ENCODE measurements at regions not wholly inside any gene's neighbourhood (a gene's known extent, or its start where the extent isn't known, plus 50 kb on each side); places are given as distances from the start of the nearest gene placed in this dataset.

DNA sequence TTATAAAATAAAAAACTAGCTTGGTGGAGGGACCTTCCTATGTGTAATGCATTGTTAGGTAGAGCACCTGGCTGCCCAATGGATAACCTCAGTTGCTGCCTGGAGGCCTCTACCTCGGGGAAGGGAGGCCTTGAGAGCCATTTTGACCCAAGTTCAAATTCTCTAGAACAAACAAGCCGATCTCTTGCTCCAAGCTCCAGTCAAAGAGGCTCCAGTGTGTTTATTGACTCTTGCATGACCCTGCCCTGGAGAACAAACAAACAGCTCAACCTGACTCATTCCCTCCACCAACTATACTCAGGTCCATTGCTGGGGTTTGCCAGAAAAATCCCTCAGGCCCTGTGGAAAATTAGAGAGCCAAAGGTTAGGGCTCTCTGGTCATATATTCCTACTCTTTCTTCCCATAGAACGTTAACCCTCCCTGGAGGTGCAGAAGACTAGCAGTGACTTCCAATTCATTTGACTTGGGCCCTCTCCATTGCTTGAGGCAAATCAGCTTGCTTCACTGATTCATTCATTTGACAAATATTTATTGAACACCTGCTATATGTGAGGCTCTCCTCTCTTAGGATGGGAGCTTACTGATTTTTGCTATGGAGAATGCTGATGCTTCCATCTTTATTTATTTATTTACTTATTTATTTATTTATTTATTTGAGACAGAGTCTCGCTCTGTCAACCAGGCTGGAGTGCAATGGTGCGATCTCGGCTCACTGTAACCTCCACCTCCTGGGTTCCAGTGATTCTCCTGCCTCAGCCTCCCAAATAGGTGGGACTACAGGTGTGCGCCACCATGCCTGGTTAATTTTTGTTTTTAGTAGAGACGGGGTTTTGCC lies 73.7 kb upstream of the CISTR start (continued):
- TF ChIP-seq ZNF33A (CRISPR knock-in tag; IDR thresholded peaks at IDR 0.05; ENCODE audit: borderline replicate concordance) = peak; percentile 77; the same call in 1 of the 2 replicates
- TF ChIP-seq ZNF224 (CRISPR knock-in tag; IDR thresholded peaks at IDR 0.05) = no peak
- TF ChIP-seq ZNF441 (CRISPR knock-in tag; IDR thresholded peaks at IDR 0.05; ENCODE audit: borderline replicate concordance) = peak; percentile 59; the same call in 1 of the 2 replicates

DNA sequence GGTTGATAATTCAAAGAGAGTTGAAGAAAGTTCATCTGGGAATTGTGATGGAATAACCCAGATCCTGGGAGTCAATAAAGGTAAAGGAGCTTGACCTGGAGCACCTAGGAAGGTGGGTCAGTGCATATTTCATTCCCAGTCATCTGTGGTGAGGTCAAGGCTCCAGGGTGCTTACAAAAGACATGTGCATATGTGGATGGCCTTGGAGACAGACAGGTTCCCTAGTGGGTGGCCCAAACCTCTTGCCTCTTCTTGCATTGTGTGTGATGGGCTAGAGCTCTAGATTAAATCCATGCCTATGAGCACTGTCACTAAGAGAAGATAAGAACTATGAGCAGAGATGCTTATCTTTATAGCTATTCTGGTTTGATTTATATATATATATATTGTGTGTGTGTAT lies 75.5 kb upstream of the CISTR start:
- no peak overlapping the region for H3K9ac ChIP-seq (ENCODE audit: insufficient read depth, low read depth, low read length)

More for the DNA sequence above, 75.5 kb upstream of the CISTR start:
- Histone ChIP-seq H3K4me3 (replicated peaks in 1 of 3; ENCODE audit: insufficient read depth in 1 of 3, low read depth in 2 of 3, low read length in 3 of 3) (no peak overlapping the region), H3K4me1 (ENCODE audit: insufficient read depth, low read length) (peaks cover 50% of the 10 kb centered on the region), H3K36me3 (replicated peaks in 1 of 2; ENCODE audit: control insufficient read depth in 1 of 2, insufficient read depth in 2 of 2, low read length in 2 of 2) (no peaks in the 10 kb centered on the region), H2AFZ (ENCODE audit: low read length) (no peak overlapping the region), H4K20me1 (ENCODE audit: insufficient read depth, low read length) (no peaks in the 10 kb centered on the region), H3K4me2 (ENCODE audit: low read depth, low read length) (no peak overlapping the region), H3K9me3 (ENCODE audit: low read length) (no peaks in the 10 kb centered on the region), H3K27ac (ENCODE audit: extremely low read length, insufficient read depth, low read length) (no peak overlapping the region), H3K79me2 (ENCODE audit: insufficient read depth, low read length) (no peaks in the 10 kb centered on the region), H3K27me3 (ENCODE audit: control insufficient read depth in 1 of 2, insufficient read depth in 2 of 2, low read length in 2 of 2) (no peaks in the 10 kb centered on the region)
- ChIA-PET POLR2A (no interaction called here), CTCF (ENCODE audit: low intra/inter-chr PET ratio, low total read pairs) (no interaction called here)
- in situ Hi-C loops (cut with HindIII; ENCODE audit: extremely low pct_ligation_motif_present, low pct_unique_long_range_greater_than_20kb) = no loop called here
- intact Hi-C loops (cut with micrococcal nuclease; ENCODE audit: unreplicated experiment) = no loop called here
- BruUV-seq (replicated peaks) = no TSS peak
- FAIRE-seq (no peak), DNase-seq (ENCODE audit: low spot score) (peak; percentile 24), ATAC-seq (no peak)
- TF ChIP-seq, protein P1, sequence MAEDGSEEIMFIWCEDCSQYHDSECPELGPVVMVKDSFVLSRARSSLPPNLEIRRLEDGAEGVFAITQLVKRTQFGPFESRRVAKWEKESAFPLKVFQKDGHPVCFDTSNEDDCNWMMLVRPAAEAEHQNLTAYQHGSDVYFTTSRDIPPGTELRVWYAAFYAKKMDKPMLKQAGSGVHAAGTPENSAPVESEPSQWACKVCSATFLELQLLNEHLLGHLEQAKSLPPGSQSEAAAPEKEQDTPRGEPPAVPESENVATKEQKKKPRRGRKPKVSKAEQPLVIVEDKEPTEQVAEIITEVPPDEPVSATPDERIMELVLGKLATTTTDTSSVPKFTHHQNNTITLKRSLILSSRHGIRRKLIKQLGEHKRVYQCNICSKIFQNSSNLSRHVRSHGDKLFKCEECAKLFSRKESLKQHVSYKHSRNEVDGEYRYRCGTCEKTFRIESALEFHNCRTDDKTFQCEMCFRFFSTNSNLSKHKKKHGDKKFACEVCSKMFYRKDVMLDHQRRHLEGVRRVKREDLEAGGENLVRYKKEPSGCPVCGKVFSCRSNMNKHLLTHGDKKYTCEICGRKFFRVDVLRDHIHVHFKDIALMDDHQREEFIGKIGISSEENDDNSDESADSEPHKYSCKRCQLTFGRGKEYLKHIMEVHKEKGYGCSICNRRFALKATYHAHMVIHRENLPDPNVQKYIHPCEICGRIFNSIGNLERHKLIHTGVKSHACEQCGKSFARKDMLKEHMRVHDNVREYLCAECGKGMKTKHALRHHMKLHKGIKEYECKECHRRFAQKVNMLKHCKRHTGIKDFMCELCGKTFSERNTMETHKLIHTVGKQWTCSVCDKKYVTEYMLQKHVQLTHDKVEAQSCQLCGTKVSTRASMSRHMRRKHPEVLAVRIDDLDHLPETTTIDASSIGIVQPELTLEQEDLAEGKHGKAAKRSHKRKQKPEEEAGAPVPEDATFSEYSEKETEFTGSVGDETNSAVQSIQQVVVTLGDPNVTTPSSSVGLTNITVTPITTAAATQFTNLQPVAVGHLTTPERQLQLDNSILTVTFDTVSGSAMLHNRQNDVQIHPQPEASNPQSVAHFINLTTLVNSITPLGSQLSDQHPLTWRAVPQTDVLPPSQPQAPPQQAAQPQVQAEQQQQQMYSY (CRISPR knock-in tag; IDR thresholded peaks at IDR 0.05) = no peak
- TF ChIP-seq FOSL2 (CRISPR knock-in tag; IDR thresholded peaks at IDR 0.05) = 0 out of 2 replicates have a peak, but pooled peaks have one; percentile 26
- 0 out of 2 replicates have a peak, but pooled peaks have one; percentile 21 for TF ChIP-seq HMG20A (CRISPR knock-in tag; IDR thresholded peaks at IDR 0.05; ENCODE audit: borderline replicate concordance)
- TF ChIP-seq BCL6 (CRISPR knock-in tag; IDR thresholded peaks at IDR 0.05) = 0 out of 2 replicates have a peak, but pooled peaks have one; percentile 20
- TF ChIP-seq NR2F1 (CRISPR knock-in tag; IDR thresholded peaks at IDR 0.05) = 0 out of 4 replicates have a peak, but pooled peaks of 1 of the 2 experiments have one; percentile 12
- TF ChIP-seq ZFP36L2 (CRISPR knock-in tag; IDR thresholded peaks at IDR 0.05) = no peak
- peak; percentile 43; the same call in 1 of the 2 replicates for TF ChIP-seq RARA (CRISPR knock-in tag; IDR thresholded peaks at IDR 0.05)
- TF ChIP-seq EP300 (IDR thresholded peaks at IDR 0.05; ENCODE audit: low read depth in 2 of 2, low read length in 2 of 2) = peak in 1 of 2 experiments; percentile 25; a peak in 1 of 4 replicates
- TF ChIP-seq EP300 (CRISPR knock-in tag; IDR thresholded peaks at IDR 0.05; ENCODE audit: borderline replicate concordance) = no peak
- TF ChIP-seq GATAD2A (CRISPR knock-in tag; IDR thresholded peaks at IDR 0.05) = 0 out of 2 replicates have a peak, but pooled peaks have one; percentile 17
- peak; percentile 56 for TF ChIP-seq NR2F6 (IDR thresholded peaks at IDR 0.05)
- TF ChIP-seq NR2F6 (CRISPR knock-in tag; IDR thresholded peaks at IDR 0.05) = 0 out of 2 replicates have a peak, but pooled peaks have one; percentile 27

Data from HepG2 (cell line).